ENCODE measurements at regions not wholly inside any gene's neighbourhood (a gene's known extent, or its start where the extent isn't known, plus 50 kb on each side); places are given as distances from the start of the nearest gene placed in this dataset.

GRCh38 chr2:40752796-40753195, 300.9 kb upstream of the SLC8A1 start:
- TF ChIP-seq GABPA (IDR thresholded peaks at IDR 0.05; ENCODE audit: low read depth) (no peak), RCOR1 (conservative IDR thresholded peaks at IDR 0.05; ENCODE audit: low read depth, low read length) (no peak), YY1 (IDR thresholded peaks at IDR 0.05; ENCODE audit: low read depth, low read length) (no peak), CTCF (IDR thresholded peaks at IDR 0.05 in 2 of 3, conservative IDR thresholded peaks at IDR 0.05 in 1 of 3; ENCODE audit: control insufficient read depth in 2 of 3, extremely low read depth in 1 of 3, insufficient read depth in 1 of 3, low read depth in 3 of 3, low read length in 3 of 3) (no peak)

Measured in GM12878 (cell line).